ENCODE measurements at regions not wholly inside any gene's neighbourhood (a gene's known extent, or its start where the extent isn't known, plus 50 kb on each side); places are given as distances from the start of the nearest gene placed in this dataset.

DNA sequence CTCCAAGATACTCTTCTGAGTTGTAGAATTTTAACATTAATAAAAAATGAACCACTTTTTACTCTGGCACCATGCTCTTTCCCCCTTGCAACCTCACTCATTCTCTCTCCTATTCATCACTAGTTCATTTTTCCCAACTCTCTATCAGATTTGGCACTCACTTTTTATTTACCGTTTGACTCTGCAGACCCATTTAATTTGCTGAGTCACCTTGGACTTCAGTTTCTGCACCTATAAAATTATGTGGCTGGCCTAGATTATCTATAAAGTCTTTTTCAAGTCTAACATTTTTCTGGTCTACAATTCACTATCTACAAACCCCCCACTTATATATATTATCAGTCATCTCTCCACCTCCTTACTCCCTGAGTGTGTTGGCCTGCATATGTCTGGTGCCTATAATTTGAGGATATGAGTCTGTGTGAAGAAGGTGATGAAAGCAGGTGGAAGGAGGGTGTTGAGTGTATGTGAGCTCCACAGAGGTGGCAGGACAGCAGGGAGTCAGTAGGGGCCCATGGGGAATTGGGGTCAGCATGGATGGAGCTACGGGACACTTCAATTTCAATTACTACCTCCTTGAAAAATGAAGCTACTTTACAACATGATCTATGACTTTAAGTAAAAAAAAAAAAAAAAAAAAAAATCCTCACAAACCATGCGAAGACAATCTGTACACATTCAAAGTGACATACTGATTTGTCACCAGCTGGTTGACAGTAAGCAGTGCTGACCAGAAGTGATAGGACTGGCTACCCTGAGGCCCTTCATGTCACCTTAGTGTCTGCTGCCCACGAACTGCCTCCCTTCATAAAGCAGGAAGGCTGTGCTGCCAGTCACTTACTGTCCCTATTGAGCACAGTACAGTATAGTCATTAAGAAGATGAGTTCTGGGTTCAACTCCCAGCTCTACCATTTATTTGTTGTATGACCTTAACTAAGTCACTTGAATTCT is 334.2 kb upstream of the IL12A start:
- TF ChIP-seq CTCF (IDR thresholded peaks at IDR 0.05; ENCODE audit: low read depth, low read length) (no peak), POLR2A (IDR thresholded peaks at IDR 0.05; ENCODE audit: extremely low read depth, insufficient read length) (no peak)

Data from NB4 (cell line).